ENCODE measurements at regions not wholly inside any gene's neighbourhood (a gene's known extent, or its start where the extent isn't known, plus 50 kb on each side); places are given as distances from the start of the nearest gene placed in this dataset.

DNA sequence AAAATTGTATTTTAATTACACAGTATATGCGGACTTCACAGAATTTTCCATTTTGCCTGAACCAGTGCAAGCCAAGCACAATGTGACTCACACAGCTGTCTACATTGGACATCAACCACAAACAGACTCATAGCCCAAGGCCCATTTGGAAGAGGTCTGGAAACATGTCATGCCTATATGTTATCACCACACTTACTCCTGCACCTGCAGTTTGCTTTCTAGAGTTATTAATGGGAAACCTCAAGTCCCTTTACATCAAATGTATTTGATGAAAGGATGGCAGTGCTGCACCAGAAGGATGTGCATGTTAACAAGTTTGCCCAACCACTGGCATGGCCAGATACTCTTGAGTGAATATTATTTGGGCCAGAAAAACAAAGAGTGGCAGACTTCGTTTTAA, 548.9 kb upstream of the CDH2 start:
- H4K91ac ChIP-seq (replicated peaks; ENCODE audit: insufficient read length, low read length): no peak overlapping the region
- H2BK20ac ChIP-seq (ENCODE audit: low read length): no peak overlapping the region
- no peak overlapping the region for H4K5ac ChIP-seq (ENCODE audit: insufficient read length, low read depth, low read length)
- H4K8ac ChIP-seq (ENCODE audit: extremely low read depth, insufficient read depth, low read length): no peak overlapping the region
- H4K20me1 ChIP-seq (replicated peaks in 1 of 2; ENCODE audit: control insufficient read depth in 1 of 2, insufficient read depth in 2 of 2, low read length in 2 of 2): no peaks in the 10 kb centered on the region
- POLR2A ChIA-PET (ENCODE audit: partially characterized antibody): no interaction called here
- H2AK5ac ChIP-seq (ENCODE audit: low read depth, low read length): no peak overlapping the region
- no peak overlapping the region for H3K14ac ChIP-seq (ENCODE audit: insufficient read length)
- no peaks in the 10 kb centered on the region for H3K4me1 ChIP-seq (replicated peaks in 1 of 4; ENCODE audit: control insufficient read depth in 3 of 4, insufficient read depth in 4 of 4, low read length in 3 of 4)
- no peak overlapping the region for H3K4me2 ChIP-seq (ENCODE audit: insufficient read depth in 1 of 2, low read depth in 2 of 2, low read length in 2 of 2)
- H3K36me3 ChIP-seq (ENCODE audit: control insufficient read depth in 2 of 4, insufficient read depth in 4 of 4, low read length in 3 of 4): no peaks in the 10 kb centered on the region
- no peak overlapping the region for H3K4ac ChIP-seq (replicated peaks; ENCODE audit: insufficient read length, low read depth, low read length)
- H3K79me2 ChIP-seq (ENCODE audit: control insufficient read depth in 1 of 2, insufficient read depth in 2 of 2, low read length in 2 of 2): no peaks in the 10 kb centered on the region
- no peak overlapping the region for H3K56ac ChIP-seq (replicated peaks; ENCODE audit: insufficient read length, low read depth, low read length)
- WGBS, 2 experiments (ENCODE audit: extremely low coverage in 1 of 2, insufficient coverage in 1 of 2, insufficient read length in 1 of 2, insufficient replicate concordance in 2 of 2, low coverage in 1 of 2, low lambda C conversion rate in 2 of 2, missing lambda C conversion rate in 1 of 2): 97% methylated on average over 2 of the region's 2 CpGs; no CpG with 5 or more reads in 1 of the 2 experiments
- H2BK12ac ChIP-seq (ENCODE audit: low read depth, low read length): no peak overlapping the region
- CTCF ChIA-PET (ENCODE audit: partially characterized antibody): no interaction called here
- no peaks in the 10 kb centered on the region for H3K79me1 ChIP-seq (ENCODE audit: low read depth, low read length)
- H3K9me3 ChIP-seq (ENCODE audit: insufficient read depth in 2 of 2, low read depth in 1 of 2, low read length in 1 of 2): no peaks in the 10 kb centered on the region
- no peak overlapping the region for H2BK5ac ChIP-seq (ENCODE audit: low read depth, low read length)
- no peak for DNase-seq (ENCODE audit: low read depth in 1 of 2, low spot score in 2 of 2)
- H3K18ac ChIP-seq (ENCODE audit: extremely low read depth, low read length): no peak overlapping the region
- no peak overlapping the region for H3K4me3 ChIP-seq (ENCODE audit: extremely low read depth in 1 of 4, insufficient read depth in 2 of 4, low read depth in 3 of 4, low read length in 4 of 4)
- H2BK120ac ChIP-seq (replicated peaks; ENCODE audit: low read depth, low read length): no peak overlapping the region
- no peaks in the 10 kb centered on the region for H3K23me2 ChIP-seq (ENCODE audit: low read depth, low read length)
- no peak overlapping the region for H2AFZ ChIP-seq (ENCODE audit: low read length)
- no peaks in the 10 kb centered on the region for H3K27me3 ChIP-seq (replicated peaks in 1 of 4; ENCODE audit: control insufficient read depth in 3 of 4, extremely low read depth in 1 of 4, insufficient read depth in 3 of 4, low read length in 3 of 4)
- no peak overlapping the region for H3K23ac ChIP-seq (ENCODE audit: insufficient read length)
- no peak overlapping the region for H2BK15ac ChIP-seq (ENCODE audit: low read length)
- no peak overlapping the region for H3K9ac ChIP-seq (replicated peaks in 1 of 4; ENCODE audit: extremely low read depth in 1 of 4, low read depth in 3 of 4, low read length in 3 of 4)
- H3K27ac ChIP-seq (ENCODE audit: low read depth, low read length): no peak overlapping the region
- FAIRE-seq: no peak
- no peak for TF ChIP-seq CEBPB (IDR thresholded peaks at IDR 0.05; ENCODE audit: low read depth, low read length)
- TF ChIP-seq SUZ12 (IDR thresholded peaks at IDR 0.05; ENCODE audit: low read length): no peak
- TF ChIP-seq, protein P1, sequence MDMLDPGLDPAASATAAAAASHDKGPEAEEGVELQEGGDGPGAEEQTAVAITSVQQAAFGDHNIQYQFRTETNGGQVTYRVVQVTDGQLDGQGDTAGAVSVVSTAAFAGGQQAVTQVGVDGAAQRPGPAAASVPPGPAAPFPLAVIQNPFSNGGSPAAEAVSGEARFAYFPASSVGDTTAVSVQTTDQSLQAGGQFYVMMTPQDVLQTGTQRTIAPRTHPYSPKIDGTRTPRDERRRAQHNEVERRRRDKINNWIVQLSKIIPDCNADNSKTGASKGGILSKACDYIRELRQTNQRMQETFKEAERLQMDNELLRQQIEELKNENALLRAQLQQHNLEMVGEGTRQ (IDR thresholded peaks at IDR 0.05; ENCODE audit: low read length): no peak
- TF ChIP-seq SRF (IDR thresholded peaks at IDR 0.05; ENCODE audit: low read depth, low read length): no peak
- no peak for TF ChIP-seq TCF12 (IDR thresholded peaks at IDR 0.05; ENCODE audit: low read depth, low read length)
- no peak for TF ChIP-seq CBX8 (IDR thresholded peaks at IDR 0.05; ENCODE audit: borderline replicate concordance, low read depth, low read length)
- no peak for TF ChIP-seq POLR2AphosphoS5 (IDR thresholded peaks at IDR 0.05; ENCODE audit: low read depth, low read length)
- TF ChIP-seq SP1 (IDR thresholded peaks at IDR 0.05; ENCODE audit: low read depth, low read length): no peak
- no peak for TF ChIP-seq CTBP2 (IDR thresholded peaks at IDR 0.05; ENCODE audit: borderline replicate concordance, insufficient read depth, insufficient read length, low read length)
